ENCODE measurements at regions not wholly inside any gene's neighbourhood (a gene's known extent, or its start where the extent isn't known, plus 50 kb on each side); places are given as distances from the start of the nearest gene placed in this dataset.

GRCh38 chr7:142372727-142373126 lies 114.9 kb upstream of the PRSS58 start:
- TF ChIP-seq CTCF (IDR thresholded peaks at IDR 0.05), result no peak
- Histone ChIP-seq H3K9me3 (peaks cover 5% of the 10 kb centered on the region), H3K36me3 (ENCODE audit: low read depth) (no peaks in the 10 kb centered on the region), H3K4me3 (no peak overlapping the region), H3K4me1 (ENCODE audit: low read depth) (no peaks in the 10 kb centered on the region)
- ATAC-seq, result peak; percentile 46
- DNase-seq, result no peak
- intact Hi-C loops (cut with DNase I, micrococcal nuclease), result no loop called here

- TF ChIP-seq CTCF (IDR thresholded peaks at IDR 0.05), result no peak
- peaks cover 7% of the 10 kb centered on the region for H3K9me3 ChIP-seq
- ATAC-seq, result no peak
- no peak for DNase-seq
- H3K36me3 ChIP-seq (ENCODE audit: low read depth), result no peaks in the 10 kb centered on the region
- H3K4me3 ChIP-seq, result no peak overlapping the region
- H3K4me1 ChIP-seq (ENCODE audit: low read depth), result no peaks in the 10 kb centered on the region
- intact Hi-C loops (cut with DNase I, micrococcal nuclease), result no loop called here
These were observed 113.9 kb upstream of the PRSS58 start for GRCh38 chr7:142371586-142372377.

GRCh38 chr7:142365410-142365842 lies 107.6 kb upstream of the PRSS58 start:
- no peak for ATAC-seq
- no peak overlapping the region for H3K4me3 ChIP-seq
- H3K9me3 ChIP-seq, result peaks cover 7% of the 10 kb centered on the region
- H3K4me1 ChIP-seq (ENCODE audit: low read depth), result no peaks in the 10 kb centered on the region
- no peak for DNase-seq
- TF ChIP-seq CTCF (IDR thresholded peaks at IDR 0.05), result no peak
- intact Hi-C loops (cut with DNase I, micrococcal nuclease), result no loop called here
- H3K36me3 ChIP-seq (ENCODE audit: low read depth), result no peaks in the 10 kb centered on the region

- no peak for DNase-seq
- no peak for TF ChIP-seq CTCF (IDR thresholded peaks at IDR 0.05)
- H3K4me1 ChIP-seq (ENCODE audit: low read depth), result no peaks in the 10 kb centered on the region
- H3K4me3 ChIP-seq, result no peak overlapping the region
- no peak for ATAC-seq
- no peaks in the 10 kb centered on the region for H3K36me3 ChIP-seq (ENCODE audit: low read depth)
- intact Hi-C loops (cut with DNase I, micrococcal nuclease), result no loop called here
- peaks cover 7% of the 10 kb centered on the region for H3K9me3 ChIP-seq
These were observed 106.7 kb upstream of the PRSS58 start for GRCh38 chr7:142364551-142364950.

- intact Hi-C loops (cut with DNase I, micrococcal nuclease), result no loop called here
- Histone ChIP-seq H3K4me3 (no peak overlapping the region), H3K9me3 (no peaks in the 10 kb centered on the region), H3K4me1 (ENCODE audit: low read depth) (no peaks in the 10 kb centered on the region), H3K36me3 (ENCODE audit: low read depth) (no peaks in the 10 kb centered on the region)
- no peak for ATAC-seq
- no peak for DNase-seq
- TF ChIP-seq CTCF (IDR thresholded peaks at IDR 0.05), result no peak
These were observed 104.5 kb upstream of the PRSS58 start for GRCh38 chr7:142362349-142362748.

Data from mucosa of descending colon (tissue), 3 donors.